SKM-1 treated with dmso at 0.1 percent for 144 hours (cell line): ENCODE measurements at regions not wholly inside any gene's neighbourhood (a gene's known extent, or its start where the extent isn't known, plus 50 kb on each side); places are given as distances from the start of the nearest gene placed in this dataset.
"Not testable (repeated sequence)": the region's sequence is repeated elsewhere in the genome, so short reads cannot be mapped to it uniquely, and the experiment has no call there.

Source experiments
- DNase-seq: peaks from one replicate; lab custom pipeline; 2025; ENCODE audit not compliant: unreplicated experiment; lab: John Stamatoyannopoulos, UW

GRCh38 chr10:61612450-61612849 lies 50.3 kb upstream of the CABCOCO1 start:
- no peak for DNase-seq

- no peak for DNase-seq
These were observed 50.7 kb upstream of the CABCOCO1 start for GRCh38 chr10:61612009-61612408.

- DNase-seq, result no peak
These were observed 53.0 kb upstream of the CABCOCO1 start for GRCh38 chr10:61609701-61610100.

DNA sequence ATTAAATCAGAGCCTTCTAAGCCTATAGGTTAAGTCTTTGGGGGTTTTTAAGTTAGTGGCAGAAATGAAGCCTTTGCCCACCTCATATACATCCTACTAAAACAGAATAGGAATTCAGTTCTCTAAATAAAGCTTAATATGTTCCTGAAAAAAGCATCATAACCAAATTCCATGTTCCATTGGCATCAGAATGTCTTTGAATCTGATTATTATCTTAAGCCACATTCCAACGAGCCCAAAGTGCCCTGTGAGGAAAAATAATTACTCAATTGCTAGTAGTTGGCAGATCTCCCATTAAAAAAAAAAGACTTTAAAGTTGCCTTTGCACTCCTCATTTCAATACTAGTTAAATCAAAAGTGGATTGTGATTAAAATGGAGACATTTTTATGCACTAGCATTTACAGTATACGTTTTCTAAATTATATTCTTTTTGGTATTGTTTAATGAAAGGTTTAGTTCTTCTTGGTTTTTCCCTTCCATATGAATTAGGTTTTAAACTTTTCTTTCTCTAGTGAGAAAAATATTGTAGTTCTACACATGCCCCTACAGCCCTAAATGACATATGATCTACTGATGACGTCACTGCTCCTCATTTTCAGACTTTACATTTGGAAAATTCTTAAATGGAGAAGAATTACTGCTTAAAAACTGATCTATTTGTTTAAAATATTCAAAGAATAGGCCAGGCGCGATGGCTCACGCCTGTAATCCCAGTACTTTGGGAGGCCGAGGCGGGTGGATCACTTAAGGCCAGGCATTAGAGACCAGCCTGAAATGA lies 54.3 kb upstream of the CABCOCO1 start:
- no peak for DNase-seq

- DNase-seq, result no peak
These were observed 55.5 kb upstream of the CABCOCO1 start for GRCh38 chr10:61606959-61607907.

DNA sequence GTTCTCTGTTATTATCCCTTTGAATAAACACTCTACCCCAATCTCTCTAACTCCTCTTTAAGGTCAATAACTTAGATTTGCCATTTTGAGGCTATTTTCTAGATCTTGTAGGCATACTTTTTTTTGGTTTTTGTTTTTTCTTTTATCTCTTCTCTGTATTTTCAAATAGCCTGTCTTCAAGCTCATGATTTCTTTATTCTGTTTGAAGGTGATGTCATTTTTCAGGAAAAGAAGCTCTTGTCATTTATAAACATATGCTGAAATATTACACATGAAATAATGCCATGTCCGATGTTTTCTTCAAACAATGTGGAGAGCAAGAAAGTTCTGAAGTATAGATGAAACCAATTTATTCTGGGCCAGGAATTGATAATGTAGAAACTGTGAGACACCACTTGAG lies 57.5 kb upstream of the CABCOCO1 start:
- no peak for DNase-seq

GRCh38 chr10:61600399-61600798 lies 62.3 kb upstream of the CABCOCO1 start:
- no peak for DNase-seq

DNA sequence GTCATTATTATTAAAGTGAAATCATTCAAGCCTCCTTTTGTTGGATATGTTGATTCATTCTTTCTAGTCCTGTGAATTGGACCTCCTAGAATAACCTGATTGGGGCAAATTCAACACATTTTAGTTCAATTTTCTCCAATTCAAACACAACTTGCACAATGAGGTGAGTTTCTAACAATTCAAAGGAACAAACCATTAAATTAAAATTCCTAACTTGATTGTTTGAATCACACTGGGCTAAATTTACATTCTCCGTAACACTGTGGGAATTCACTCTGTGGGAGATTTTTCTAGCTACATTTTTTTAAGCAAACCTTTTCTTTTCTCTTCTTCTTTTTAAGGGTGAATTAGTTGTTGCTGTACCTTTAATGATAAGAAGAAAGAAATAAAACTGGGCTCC lies 68.3 kb upstream of the CABCOCO1 start:
- DNase-seq, result no peak

DNA sequence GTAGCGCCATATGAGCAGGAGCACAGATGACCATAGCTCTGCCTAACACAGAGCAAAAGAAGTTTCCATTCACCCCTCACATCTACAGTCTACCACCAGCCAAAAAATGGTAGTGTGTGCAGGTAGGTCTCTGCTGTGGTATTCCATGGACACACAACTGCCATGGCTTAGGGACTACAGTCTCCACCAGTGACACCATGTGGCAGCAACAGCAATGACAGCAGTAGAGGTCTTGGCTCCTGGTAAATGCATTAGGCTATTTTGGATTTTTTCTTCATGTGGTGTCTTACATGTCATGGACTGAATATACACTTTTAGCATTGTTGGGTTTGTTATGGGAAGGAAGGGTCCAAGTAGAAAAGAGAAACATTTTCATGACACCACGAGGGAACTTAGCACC lies 70.1 kb upstream of the CABCOCO1 start:
- no peak for DNase-seq

GRCh38 chr10:61589547-61590243 lies 73.0 kb upstream of the CABCOCO1 start:
- no peak for DNase-seq

- no peak for DNase-seq
These were observed 73.9 kb upstream of the CABCOCO1 start for GRCh38 chr10:61588770-61589211.

DNA sequence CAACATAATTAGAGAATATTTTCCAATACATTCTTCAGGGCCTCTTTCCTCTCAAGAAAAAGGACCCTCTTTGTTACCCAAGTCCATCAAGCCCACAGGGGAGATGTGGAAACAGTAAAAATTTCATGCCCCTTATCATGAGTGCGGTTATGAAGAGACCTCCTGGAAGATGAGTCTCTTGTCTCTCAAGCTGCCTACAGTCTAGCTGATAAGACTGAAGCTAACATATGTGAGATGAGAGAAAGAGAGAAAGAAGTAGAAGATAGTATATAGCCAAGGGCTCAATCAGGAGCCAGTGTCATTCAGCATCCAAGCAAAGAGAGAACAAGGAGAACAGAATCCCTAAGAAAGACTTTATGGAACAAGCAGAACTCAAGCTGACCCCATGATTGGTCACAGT lies 75.9 kb upstream of the CABCOCO1 start:
- no peak for DNase-seq

- no peak for DNase-seq
These were observed 82.1 kb upstream of the CABCOCO1 start for GRCh38 chr10:61580608-61581007.

- DNase-seq, result not testable (repeated sequence)
These were observed 92.5 kb upstream of the CABCOCO1 start for GRCh38 chr10:61570204-61570603.

DNA sequence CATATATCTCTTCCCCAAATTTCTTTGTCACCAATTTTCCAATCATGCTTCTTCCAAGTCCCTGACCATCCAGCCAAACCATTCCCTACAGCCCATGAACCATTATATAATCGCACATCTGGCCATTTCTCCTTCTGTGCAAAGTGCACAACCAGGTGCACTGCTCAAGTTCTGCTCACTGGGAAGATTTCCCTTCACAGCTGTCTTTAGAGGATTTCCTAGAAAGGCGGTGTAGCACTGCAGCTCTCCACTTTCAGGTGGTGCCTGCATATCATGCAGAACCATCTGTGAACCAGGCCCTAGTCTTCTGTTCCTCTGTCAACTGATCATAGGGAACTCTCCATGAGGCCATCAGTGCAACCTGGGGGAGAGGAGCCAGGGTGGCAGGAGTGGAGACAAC lies 95.0 kb upstream of the CABCOCO1 start:
- no peak for DNase-seq

DNA sequence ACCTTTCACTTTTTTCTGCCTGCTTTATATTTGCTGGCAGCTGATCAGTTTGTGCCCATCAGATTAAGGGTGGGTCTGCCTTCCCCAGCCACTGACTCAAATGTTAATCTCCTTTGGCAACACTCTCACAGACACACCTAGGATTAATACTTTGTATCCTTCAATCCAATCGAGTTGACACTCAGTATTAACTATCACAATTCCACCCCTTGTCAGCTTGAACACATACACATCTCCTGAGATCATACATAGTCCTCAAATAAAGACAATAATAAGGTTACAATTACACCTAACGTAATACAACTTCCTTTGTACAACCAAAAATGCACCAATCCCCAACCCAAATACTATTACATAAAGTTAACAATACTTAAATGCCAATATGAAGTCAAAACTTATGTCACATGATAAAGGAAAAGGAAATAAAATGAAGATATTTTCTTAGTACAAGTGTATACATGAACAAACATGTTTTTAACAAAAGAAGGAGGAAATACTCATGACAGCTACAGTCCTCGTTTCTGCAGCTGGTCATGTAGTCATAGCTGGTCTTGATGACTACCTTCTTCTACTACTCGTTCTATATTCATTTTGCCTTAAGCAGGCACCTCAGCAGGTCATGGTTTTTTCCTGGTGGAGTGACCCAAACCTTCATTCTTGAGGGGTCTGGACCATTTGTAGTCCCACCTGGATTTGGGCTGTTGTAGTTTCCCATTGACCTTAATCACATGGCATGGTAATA lies 96.7 kb upstream of the CABCOCO1 start:
- DNase-seq, result no peak

DNA sequence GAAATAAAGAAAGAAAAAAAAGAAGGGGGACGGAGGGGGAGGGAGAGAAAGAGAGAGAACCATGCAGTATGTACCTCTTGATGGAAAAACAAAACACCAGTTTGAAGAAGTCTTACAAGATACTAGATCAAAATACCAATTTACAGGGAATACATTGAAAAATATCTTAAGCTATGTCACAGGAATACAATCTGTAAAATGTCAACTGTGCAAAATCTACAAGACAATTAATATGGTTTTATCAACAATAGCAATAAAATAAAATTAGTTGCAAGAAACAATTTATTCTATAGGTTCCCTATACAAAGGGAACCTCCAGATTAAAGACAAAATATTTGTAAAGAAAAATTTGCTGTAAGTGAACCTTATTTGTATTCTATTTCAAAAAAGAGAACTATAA lies 98.3 kb upstream of the CABCOCO1 start:
- DNase-seq, result no peak

GRCh38 chr10:61559615-61560014 lies 103.1 kb upstream of the CABCOCO1 start:
- no peak for DNase-seq

DNA sequence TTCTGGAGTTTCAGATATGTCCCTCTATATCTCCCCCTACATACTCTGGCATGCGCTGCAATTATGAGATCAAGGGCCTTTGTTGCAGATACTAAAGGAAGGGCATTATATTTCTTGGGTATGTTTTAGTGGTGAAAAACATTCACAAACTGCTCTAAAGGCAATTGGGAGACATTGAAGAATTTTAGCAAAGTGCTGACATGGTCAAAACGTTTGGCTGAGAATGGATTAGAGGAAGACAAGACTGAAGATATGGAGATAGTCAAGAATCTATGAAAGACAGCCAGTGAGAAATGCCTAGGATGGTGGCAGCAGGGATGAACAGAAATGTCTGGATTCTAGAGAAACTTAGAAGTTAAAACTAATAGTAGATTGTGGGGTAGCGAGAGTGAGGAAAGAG lies 104.5 kb upstream of the CABCOCO1 start:
- no peak for DNase-seq

DNA sequence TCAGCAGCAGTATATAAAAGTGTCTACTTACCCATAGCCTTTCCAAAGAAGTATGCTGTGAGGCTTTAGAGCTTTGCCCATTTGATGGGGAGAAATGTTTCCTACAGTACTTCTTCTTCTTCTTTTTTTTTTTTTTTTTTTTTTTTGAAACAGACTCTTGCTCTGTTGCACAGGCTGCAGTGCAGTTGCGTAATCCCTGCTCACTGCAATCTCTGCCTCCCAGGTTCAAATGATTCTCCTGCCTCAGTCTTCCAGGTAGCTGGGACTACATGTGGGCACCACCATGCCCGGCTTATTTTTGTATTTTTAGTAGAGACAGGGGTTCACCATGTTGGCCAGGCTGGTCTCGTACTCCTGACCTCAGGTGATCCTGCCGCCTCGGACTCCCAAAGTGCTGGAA lies 101.7 kb upstream of the TMEM26 start:
- peak; percentile 38 for DNase-seq

GRCh38 chr10:61549861-61550260 lies 96.7 kb upstream of the TMEM26 start:
- no peak for DNase-seq
